HG02840 (cell line): ENCODE measurements at regions not wholly inside any gene's neighbourhood (a gene's known extent, or its start where the extent isn't known, plus 50 kb on each side); places are given as distances from the start of the nearest gene placed in this dataset.

ENCODE experiments used
- ATAC-seq: cut with Tn5 transposase; IDR thresholded peaks from one replicate; pipeline ENCODE4 v1.9.1; 2021; ENCODE audit warnings: mild to moderate bottlenecking, moderate library complexity, moderate number of reproducible peaks; ENCODE audit not compliant: unreplicated experiment, low FRiP score

GRCh38 chr11:127412234-127412633, 411.7 kb upstream of the KIRREL3 start:
- ATAC-seq, result no peak

- no peak for ATAC-seq
These were observed 410.7 kb upstream of the KIRREL3 start for GRCh38 chr11:127411283-127411682.

DNA sequence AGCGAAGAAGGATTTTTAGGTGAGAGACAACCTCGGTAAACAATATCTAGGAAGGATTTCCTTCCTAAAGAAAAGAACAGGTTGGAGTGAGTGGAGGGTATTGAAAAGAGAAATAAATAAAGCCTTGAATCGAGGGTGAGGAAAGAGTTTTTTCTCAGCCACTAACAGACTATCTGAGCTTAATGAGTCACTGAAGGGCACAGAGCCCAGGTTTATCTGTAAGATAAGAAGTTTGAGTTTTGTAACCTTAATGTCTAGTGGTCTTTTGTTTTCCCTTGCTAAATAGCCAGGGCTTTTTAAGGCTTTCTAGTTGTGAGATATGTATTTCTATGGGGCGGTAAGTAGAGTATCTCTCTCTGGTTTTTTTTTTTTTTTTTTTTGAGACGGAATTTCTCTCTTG, 394.5 kb upstream of the KIRREL3 start:
- ATAC-seq, result no peak

- ATAC-seq, result no peak
These were observed 393.0 kb upstream of the KIRREL3 start for GRCh38 chr11:127393460-127393997.

GRCh38 chr11:127392575-127392974, 392.0 kb upstream of the KIRREL3 start:
- ATAC-seq, result no peak

DNA sequence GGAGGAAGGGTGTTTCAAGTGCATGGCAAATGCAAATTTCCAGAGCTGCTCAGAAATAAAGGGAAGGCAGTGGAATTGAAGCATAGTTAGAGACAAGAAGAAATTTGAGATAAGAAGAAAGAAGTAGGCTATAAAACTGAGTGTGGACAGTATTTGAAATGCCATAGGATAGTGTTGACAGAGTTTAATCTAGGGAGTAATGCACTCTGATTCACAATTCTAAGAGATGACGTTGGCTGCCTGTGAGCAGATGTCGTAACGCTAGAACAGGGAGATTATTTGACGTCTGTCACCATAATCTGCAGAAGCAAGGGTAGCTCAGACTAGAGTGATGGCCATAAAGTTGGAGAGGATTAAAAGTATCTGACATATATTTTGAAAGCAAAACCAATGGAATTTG, 389.9 kb upstream of the KIRREL3 start:
- no peak for ATAC-seq

GRCh38 chr11:127385071-127385470, 384.5 kb upstream of the KIRREL3 start:
- no peak for ATAC-seq

DNA sequence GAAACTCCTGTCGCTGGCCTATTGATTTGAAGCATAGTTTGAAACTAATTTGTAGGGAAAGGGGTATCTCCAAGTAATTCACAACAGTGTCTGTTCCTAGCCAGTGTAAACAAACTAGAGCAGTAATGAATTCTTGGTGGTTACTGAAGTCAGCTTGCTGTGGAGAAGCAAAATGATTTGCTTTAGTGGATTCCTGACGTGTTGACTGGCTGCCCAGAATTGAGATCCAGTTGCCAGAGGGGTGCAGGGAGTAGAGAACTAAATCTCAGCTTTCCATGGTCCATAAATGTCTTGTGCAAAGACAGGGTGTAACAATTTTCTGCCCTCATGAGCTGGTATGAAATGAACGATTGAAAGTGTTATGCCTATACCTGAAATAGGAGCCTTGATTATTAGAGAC, 382.5 kb upstream of the KIRREL3 start:
- ATAC-seq, result no peak

- no peak for ATAC-seq
These were observed 380.7 kb upstream of the KIRREL3 start for GRCh38 chr11:127381247-127381646.

GRCh38 chr11:127379686-127380085, 379.1 kb upstream of the KIRREL3 start:
- ATAC-seq, result no peak

DNA sequence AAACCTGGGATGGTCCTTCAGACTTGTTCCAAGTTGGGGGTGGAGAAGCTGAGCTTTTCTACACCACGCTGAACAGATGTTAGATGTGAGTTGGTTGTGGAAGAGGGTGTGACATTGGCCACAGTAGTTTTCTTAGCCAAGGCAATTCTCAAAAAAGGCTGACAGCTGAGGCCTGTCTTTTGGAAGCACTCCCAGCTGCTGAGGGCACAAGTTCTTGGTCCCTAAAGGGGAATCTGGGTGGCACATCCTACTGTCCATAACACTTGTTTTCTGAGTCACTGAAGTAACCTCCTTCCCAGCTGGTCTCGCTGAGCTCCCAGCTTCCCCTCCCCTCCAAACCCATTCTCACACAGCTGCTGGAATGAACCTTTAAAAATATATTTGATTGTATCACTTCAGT, 375.7 kb upstream of the KIRREL3 start:
- ATAC-seq, result no peak

DNA sequence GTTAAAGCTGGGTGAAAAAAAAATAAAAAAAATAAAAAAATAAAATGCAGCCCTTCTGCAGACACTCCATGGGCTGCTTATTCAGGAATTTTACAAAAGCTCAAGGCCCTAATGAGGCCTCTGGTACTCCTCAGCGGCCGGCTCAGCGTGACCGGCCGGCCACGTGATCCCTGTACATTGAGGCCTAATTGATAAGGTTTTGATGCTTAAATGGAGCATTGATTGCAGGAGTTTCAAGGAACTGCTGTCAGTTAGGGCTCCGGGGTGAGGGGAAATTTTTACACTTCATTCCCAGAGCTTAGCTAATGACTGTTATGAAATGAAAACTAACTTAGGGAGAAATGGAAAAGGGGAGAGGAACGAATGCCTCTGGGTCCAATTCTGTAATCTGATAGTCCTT, 368.8 kb upstream of the KIRREL3 start:
- ATAC-seq, result no peak

GRCh38 chr11:127362754-127363308, 362.3 kb upstream of the KIRREL3 start:
- no peak for ATAC-seq

GRCh38 chr11:127358160-127358559, 357.6 kb upstream of the KIRREL3 start:
- no peak for ATAC-seq

DNA sequence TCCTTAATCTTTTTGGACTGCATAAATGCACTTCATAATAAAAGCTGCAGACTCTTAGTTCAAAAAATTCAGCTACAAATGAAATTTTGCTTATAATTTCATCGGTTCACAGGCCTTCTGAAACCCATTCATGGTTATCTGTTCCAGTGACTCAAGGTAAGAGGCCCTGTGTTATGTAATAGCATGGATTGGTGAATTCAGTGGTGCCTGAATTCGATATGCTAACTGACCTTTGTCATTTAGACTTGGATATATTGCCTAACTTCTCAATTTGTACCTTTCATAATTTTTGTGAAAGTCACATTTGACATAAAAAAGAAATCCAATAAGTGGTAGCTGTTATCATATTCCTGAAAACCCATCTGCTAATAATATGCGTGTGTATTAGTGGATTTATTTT, 349.9 kb upstream of the KIRREL3 start:
- no peak for ATAC-seq

DNA sequence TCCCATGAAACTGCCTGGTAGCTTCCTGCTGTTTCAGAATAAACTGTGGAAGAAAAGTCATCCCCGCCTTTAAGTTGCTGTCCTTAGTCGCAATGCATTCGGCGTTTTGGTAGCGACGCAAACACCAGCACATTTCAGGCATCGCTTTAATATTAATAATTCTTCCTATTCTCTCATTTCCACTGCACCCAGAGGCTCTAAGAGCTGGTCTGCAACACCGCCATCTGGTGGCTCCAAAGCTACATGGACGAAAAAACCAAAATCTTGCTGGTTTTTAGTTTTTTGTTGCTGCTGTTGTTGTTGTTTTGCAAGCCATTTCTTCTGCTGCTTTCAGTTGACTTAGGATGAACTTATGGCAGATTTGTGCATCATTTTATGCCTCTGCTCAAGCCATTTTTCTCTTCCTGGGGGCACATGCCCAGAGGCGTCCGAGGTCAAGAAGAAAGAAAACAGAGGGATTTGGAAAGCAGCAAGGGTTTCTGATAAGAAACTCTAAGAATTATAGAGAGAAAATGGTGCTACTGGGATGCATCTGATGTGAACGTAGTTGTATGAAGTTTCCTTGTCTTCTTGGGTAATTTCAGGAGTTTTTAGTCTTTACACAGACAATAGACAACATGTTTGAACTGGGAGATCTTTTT, 345.4 kb upstream of the KIRREL3 start:
- ATAC-seq, result no peak

- no peak for ATAC-seq
These were observed 339.9 kb upstream of the KIRREL3 start for GRCh38 chr11:127340438-127340837.

DNA sequence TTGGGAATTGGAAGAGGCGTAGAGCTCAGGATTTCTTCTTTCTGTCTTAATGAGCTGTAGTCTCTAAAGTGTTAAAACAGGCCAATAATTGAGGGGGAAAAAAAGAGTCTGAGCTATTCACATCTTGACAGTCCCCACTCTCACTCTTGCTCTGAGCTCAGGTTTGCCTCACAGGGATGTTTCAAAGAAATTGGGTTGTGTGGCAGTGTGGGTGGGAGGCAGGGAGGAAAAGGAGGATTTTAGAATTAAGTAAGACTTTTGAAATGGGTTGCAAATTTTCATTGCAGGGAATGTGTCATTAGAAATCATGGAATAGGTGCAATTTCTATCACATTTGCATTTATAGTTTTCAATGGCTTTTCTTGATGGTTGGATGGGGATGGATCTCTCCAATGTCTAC, 338.8 kb upstream of the KIRREL3 start:
- ATAC-seq, result no peak

- no peak for ATAC-seq
These were observed 338.1 kb upstream of the KIRREL3 start for GRCh38 chr11:127338380-127339259.

DNA sequence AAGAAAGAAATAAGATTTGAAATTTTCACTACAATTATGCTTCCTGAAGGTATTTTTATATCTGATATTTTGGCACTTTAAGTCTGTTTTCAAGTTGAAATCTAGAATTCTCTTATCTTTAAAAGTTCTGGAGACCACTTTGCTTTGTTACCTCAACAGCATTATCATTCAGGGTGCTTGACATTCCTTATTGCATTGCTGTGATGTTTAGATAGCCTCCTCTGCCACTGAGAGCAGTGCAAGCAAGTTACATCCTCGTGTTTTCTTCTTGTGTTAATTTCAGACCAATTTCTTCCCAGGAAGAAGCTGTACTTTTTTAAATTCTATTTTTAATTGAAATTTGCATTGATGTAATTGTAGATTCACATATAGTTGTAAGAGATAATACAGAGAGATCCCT, 333.9 kb upstream of the KIRREL3 start:
- no peak for ATAC-seq

GRCh38 chr11:127332896-127333295, 332.3 kb upstream of the KIRREL3 start:
- no peak for ATAC-seq
